Ovary (tissue), 7 donors: ENCODE measurements at regions not wholly inside any gene's neighbourhood (a gene's known extent, or its start where the extent isn't known, plus 50 kb on each side); places are given as distances from the start of the nearest gene placed in this dataset.
"Not testable (repeated sequence)": the region's sequence is repeated elsewhere in the genome, so short reads cannot be mapped to it uniquely, and the experiment has no call there.

ENCODE experiments used
- DNase-seq, 5 donors: peaks; one replicate each; pipeline ENCODE4 v3.0.0-alpha.2; 2019 to 2020
- H3K27ac ChIP-seq, 2 donors: fragments of 200-600 bp; one replicate each; pipeline versions ENCODE4 v1.5.1 to v1.8.0; 2019 to 2022
- H3K27me3 ChIP-seq: fragments of 200-600 bp; one replicate; pipeline ENCODE4 v1.8.0; 2022
- H3K36me3 ChIP-seq: fragments of 200-600 bp; sonication (generic); one replicate; pipeline ENCODE4 v1.5.1; 2019
- H3K4me1 ChIP-seq: one replicate; pipeline ENCODE4 v1.8.1; 2013; ENCODE audit warnings: mild to moderate bottlenecking, moderate library complexity; ENCODE audit not compliant: insufficient read depth
- H3K4me3 ChIP-seq: fragments of 200-600 bp; sonication (generic); one replicate; pipeline ENCODE4 v1.5.1; 2017
- H3K9me3 ChIP-seq, 2 donors: fragments of 200-600 bp in 1 of 2; sonication (generic) in 1 of 2; one replicate each; pipeline versions ENCODE4 v1.5.1 to v1.8.1; 2013 to 2019; ENCODE audit warnings: mild to moderate bottlenecking in 1 of 2, moderate library complexity in 1 of 2
- EP300 ChIP-seq: sonication (generic); formaldehyde crosslinking; IDR thresholded peaks from one replicate; pipeline ENCODE4 v1.6.1; 2017; ENCODE audit warnings: antibody characterized with exemption
- POLR2A ChIP-seq: fragments of 450-650 bp; IDR thresholded peaks from one replicate; pipeline ENCODE4 v1.6.1; 2017; ENCODE audit warnings: antibody characterized with exemption, mild to moderate bottlenecking, moderate library complexity
- WGBS, 3 donors: extraction: QIAGEN DNeasy Blood & Tissue Kit in 1 of 3; methylation state at CpG; one replicate each; pipeline versions ENCODE4 v1.1.5 to v1.1.7; 2013 to 2017; 5-methylcytosine and 5-hydroxymethylcytosine counted together
- intact Hi-C, 4 donors: fragments of 100-400 bp; cut with DNase I; formaldehyde crosslinking; loops; one replicate each; pipeline versions ENCODE4 v1.11.0 to v1.15.1; 2022 to 2023
- TF ChIP-seq, protein P1 (sequence below), 3 donors: fragments of 450-650 bp in 2 of 3; fragments of 200-600 bp in 1 of 3; IDR thresholded peaks; one replicate each; pipeline versions ENCODE4 v1.5.1 to v1.8.0; 2016 to 2022; ENCODE audit warnings: antibody characterized with exemption in 3 of 3, mild to moderate bottlenecking in 1 of 3
- donor health status: DM: no; HTN: no; CAD: no; lungs with moderate emphysema.
- donor health status: DM: no; HTN: no; CAD: no.
- donor health status: Bipolar disorder and iron deficiency.
- donor health status: DM: no; HTN: no; CAD: no.
- donor health status: DM: yes; HTN: yes; CAD: no.

DNA sequence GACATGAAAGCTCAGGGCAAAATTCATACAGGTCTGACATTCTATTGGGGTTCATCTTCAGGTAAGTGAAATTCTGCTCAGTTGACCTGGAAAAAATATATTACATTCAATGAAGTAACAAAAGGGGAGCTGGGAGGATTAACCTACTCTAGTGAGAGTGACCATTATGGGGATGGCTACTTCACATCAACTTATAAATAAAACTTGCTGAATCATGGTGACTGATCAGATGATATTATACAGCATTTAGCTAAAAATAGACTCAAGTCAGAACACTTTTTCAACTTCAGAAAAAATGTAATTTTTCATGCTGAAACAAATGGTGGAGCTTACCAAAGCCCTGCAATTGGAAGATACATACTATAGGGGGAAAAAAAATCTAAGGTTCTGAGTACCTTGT is 800.2 kb downstream of the FSCB start:
- no peak for TF ChIP-seq EP300
- TF ChIP-seq, protein P1, sequence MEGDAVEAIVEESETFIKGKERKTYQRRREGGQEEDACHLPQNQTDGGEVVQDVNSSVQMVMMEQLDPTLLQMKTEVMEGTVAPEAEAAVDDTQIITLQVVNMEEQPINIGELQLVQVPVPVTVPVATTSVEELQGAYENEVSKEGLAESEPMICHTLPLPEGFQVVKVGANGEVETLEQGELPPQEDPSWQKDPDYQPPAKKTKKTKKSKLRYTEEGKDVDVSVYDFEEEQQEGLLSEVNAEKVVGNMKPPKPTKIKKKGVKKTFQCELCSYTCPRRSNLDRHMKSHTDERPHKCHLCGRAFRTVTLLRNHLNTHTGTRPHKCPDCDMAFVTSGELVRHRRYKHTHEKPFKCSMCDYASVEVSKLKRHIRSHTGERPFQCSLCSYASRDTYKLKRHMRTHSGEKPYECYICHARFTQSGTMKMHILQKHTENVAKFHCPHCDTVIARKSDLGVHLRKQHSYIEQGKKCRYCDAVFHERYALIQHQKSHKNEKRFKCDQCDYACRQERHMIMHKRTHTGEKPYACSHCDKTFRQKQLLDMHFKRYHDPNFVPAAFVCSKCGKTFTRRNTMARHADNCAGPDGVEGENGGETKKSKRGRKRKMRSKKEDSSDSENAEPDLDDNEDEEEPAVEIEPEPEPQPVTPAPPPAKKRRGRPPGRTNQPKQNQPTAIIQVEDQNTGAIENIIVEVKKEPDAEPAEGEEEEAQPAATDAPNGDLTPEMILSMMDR (IDR thresholded peaks at IDR 0.05) = no peak
- TF ChIP-seq POLR2A = no peak
- no peaks in the 10 kb centered on the region for H3K36me3 ChIP-seq
- H3K27ac ChIP-seq = no peak overlapping the region
- no peak overlapping the region for H3K4me3 ChIP-seq
- H3K9me3 ChIP-seq = no peaks in the 10 kb centered on the region
- DNase-seq = no peak
- H3K27me3 ChIP-seq = no peaks in the 10 kb centered on the region
- no peaks in the 10 kb centered on the region for H3K4me1 ChIP-seq
- intact Hi-C loops = no loop called here

DNA sequence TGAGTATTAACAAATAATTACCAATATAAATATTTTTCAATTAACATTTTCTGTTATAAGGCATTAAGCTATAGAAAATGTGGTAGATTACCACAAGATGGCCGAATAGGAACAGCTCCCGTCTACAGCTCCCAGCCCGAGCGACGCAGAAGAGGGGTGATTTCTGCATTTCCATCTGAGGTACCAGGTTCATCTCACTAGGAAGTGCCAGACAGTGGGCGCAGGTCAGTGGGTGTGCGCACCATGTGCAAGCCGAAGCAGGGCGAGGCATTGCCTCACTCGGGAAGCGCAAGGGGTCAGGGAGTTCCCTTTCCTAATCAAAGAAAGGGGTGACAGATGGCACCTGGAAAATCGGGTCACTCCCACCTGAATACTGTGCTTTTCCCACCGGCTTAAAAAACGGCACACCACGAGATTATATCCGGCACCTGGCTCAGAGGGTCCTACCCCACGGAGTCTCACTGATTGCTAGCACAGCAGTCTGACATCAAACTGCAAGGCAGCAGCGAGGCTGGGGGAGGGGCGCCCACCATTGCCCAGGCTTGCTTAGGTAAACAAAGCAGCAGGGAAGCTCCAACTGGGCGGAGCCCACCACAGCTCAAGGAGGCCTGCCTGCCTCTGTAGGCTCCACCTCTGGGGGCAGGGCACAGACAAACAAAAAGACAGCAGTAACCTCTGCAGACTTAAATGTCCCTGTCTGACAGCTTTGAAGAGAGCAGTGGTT is 808.4 kb downstream of the FSCB start:
- H3K27ac ChIP-seq, H3K36me3 ChIP-seq, intact Hi-C loops, H3K4me3 ChIP-seq, H3K4me1 ChIP-seq, H3K9me3 ChIP-seq, DNase-seq, H3K27me3 ChIP-seq: not testable (repeated sequence)
- WGBS, 3 donors = 88 to 93% (median 89%) methylated on average over 18 to 20 of the region's 20 CpGs

DNA sequence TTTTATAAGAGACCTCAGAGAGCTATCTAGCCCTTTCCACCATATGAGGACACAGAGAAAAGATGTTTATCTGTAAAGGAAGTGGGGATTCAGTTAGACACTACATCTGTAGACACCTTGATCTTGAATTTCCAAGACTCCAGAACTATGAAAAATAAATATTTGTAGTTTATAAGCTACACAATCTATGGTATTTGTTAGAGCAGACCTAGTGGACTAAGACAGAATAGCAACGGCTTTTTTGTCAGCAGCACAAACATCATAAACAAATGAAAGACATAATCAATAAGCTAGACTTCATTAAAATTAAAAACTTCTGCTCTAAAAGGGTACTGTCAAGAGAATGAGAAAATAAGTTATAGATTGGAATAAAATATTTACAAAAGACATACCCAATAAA is 810.1 kb downstream of the FSCB start:
- Histone ChIP-seq H3K27me3 (no peaks in the 10 kb centered on the region), H3K36me3 (no peaks in the 10 kb centered on the region), H3K4me3 (no peak overlapping the region), H3K27ac (no peak overlapping the region), H3K4me1 (no peaks in the 10 kb centered on the region), H3K9me3 (no peaks in the 10 kb centered on the region)
- TF ChIP-seq, protein P1 (IDR thresholded peaks at IDR 0.05) = no peak
- 92 to 95% (median 92%) methylated on average over 1 of the region's 1 CpG for WGBS, 3 donors
- intact Hi-C loops = no loop called here
- DNase-seq = no peak

DNA sequence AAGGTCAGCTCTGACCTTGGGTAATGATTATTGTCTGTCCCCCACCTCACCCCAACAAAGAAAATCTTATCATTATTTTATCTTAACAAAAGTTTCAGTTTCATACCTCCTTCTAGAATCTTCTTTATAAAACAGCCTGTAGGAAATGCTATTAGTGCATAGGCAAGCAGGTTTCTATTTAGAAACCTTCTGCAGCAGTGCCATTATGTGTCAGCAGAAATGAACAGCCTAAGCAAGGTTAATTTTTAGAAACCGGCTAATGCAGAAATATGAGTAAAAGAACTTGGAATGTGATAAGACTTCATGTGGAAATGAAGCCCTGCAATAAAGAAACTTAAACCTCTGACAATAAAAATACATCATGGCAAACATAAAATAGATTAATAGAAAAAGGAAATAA is 814.4 kb downstream of the FSCB start:
- H3K36me3 ChIP-seq = no peaks in the 10 kb centered on the region
- no peak overlapping the region for H3K4me3 ChIP-seq
- TF ChIP-seq, protein P1 (IDR thresholded peaks at IDR 0.05) = no peak
- no peak for TF ChIP-seq EP300
- no peak for TF ChIP-seq POLR2A
- DNase-seq = no peak
- WGBS, 3 donors = 17 to 27% (median 26%) methylated on average over 1 of the region's 1 CpG
- intact Hi-C loops = no loop called here
- no peaks in the 10 kb centered on the region for H3K4me1 ChIP-seq
- H3K9me3 ChIP-seq = no peaks in the 10 kb centered on the region
- H3K27ac ChIP-seq = no peak overlapping the region
- H3K27me3 ChIP-seq = no peaks in the 10 kb centered on the region

DNA sequence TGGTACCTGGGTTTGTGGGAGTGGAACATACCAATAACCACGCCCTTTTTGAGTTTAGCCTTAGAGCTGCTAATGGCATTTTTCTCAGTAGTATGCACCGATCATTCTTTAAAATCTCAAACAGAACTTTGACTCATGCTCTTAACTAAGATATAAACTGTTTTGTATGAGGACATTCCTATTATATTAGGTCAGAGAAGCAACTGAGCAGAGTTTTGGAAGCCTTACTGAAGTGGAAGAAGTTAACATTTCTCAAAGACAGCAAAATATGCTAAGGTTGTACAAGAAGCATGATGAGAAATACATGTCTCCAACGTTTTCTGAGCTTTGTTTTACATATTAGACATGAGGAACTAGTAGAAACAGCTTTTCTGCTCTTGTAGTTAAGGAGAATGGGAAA is 819.2 kb downstream of the FSCB start:
- H3K4me3 ChIP-seq = no peak overlapping the region
- no peaks in the 10 kb centered on the region for H3K9me3 ChIP-seq
- H3K27ac ChIP-seq = no peak overlapping the region
- H3K4me1 ChIP-seq = no peaks in the 10 kb centered on the region
- WGBS, 3 donors = 21 to 22% (median 22%) methylated on average over 3 of the region's 3 CpGs
- no peaks in the 10 kb centered on the region for H3K36me3 ChIP-seq
- intact Hi-C loops = no loop called here
- H3K27me3 ChIP-seq = no peaks in the 10 kb centered on the region
- DNase-seq = no peak
- TF ChIP-seq EP300 = no peak
- TF ChIP-seq POLR2A = no peak
- TF ChIP-seq, protein P1 (IDR thresholded peaks at IDR 0.05) = no peak
